Activated CD4-positive, alpha-beta memory T cell treated with anti-CD3 and anti-CD28 coated beads, Interleukin-2, amount 10 ng/mL, durations not matched to agents 7 days and 5 days (primary cell): ENCODE measurements at regions not wholly inside any gene's neighbourhood (a gene's known extent, or its start where the extent isn't known, plus 50 kb on each side); places are given as distances from the start of the nearest gene placed in this dataset.
"Not testable (repeated sequence)": the region's sequence is repeated elsewhere in the genome, so short reads cannot be mapped to it uniquely, and the experiment has no call there.

Experiments
- CTCF ChIA-PET: fragments of 350-600 bp; sonication (Branson Sonifier 250); formaldehyde crosslinking; loops from one replicate; lab custom pipeline; 2021; ENCODE audit warnings: antibody characterized with exemption, inconsistent platforms; lab: Charles Lee
- POLR2A ChIA-PET: fragments of 350-600 bp; sonication (Branson Sonifier 250); formaldehyde crosslinking; loops from one replicate; lab custom pipeline; 2021; ENCODE audit warnings: antibody characterized with exemption; lab: Charles Lee
- DNase-seq: peaks from one replicate; pipeline ENCODE4 v3.0.0-alpha.2; 2020
- H3K27ac Mint-ChIP-seq: one replicate; pipeline ENCODE4 v1.8.0; 2021; ENCODE audit warnings: mild to moderate bottlenecking, mixed read lengths
- H3K27me3 Mint-ChIP-seq: one replicate; pipeline ENCODE4 v1.8.0; 2021; ENCODE audit warnings: mixed read lengths
- H3K36me3 Mint-ChIP-seq: one replicate; pipeline ENCODE4 v1.8.0; 2021; ENCODE audit warnings: low read depth, mixed read lengths
- H3K4me1 Mint-ChIP-seq: one replicate; pipeline ENCODE4 v1.8.0; 2021; ENCODE audit warnings: mixed read lengths
- H3K4me3 Mint-ChIP-seq: one replicate; pipeline ENCODE4 v1.8.0; 2021; ENCODE audit warnings: mild to moderate bottlenecking, mixed read lengths
- H3K9me3 Mint-ChIP-seq: one replicate; pipeline ENCODE4 v1.8.0; 2021; ENCODE audit warnings: mixed read lengths

GRCh38 chr9:25045469-25045868 lies 499.8 kb upstream of the IZUMO3 start:
- H3K36me3 Mint-ChIP-seq, CTCF ChIA-PET: not testable (repeated sequence)

DNA sequence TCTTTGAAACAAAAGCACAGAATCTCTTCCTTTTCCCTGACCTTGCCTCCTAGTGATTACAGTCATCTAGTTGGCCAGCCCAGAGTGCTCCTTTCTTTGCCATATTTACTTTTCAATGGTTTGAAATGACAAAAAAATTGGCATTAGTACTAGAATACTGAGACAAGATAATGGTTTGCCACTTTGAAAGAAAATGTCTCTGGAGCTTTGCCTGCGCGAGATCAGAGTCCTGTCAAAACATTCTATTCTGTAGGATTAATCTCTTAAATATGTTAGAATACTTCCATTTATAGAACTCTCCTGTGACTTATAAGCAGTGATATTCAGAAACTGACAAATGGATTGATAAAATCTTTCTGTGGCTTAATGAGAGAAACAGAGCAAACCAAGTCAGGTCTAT lies 484.0 kb upstream of the IZUMO3 start:
- peaks cover 15% of the 10 kb centered on the region for H3K9me3 Mint-ChIP-seq
- H3K27ac Mint-ChIP-seq = no peak overlapping the region
- ChIA-PET POLR2A (no interaction called here), CTCF (no interaction called here)
- H3K27me3 Mint-ChIP-seq = no peaks in the 10 kb centered on the region
- H3K36me3 Mint-ChIP-seq = no peaks in the 10 kb centered on the region
- no peaks in the 10 kb centered on the region for H3K4me1 Mint-ChIP-seq
- DNase-seq = no peak
- H3K4me3 Mint-ChIP-seq = no peak overlapping the region

More at GRCh38 chr9:25045469-25045868, 499.8 kb upstream of the IZUMO3 start:
- H3K4me3 Mint-ChIP-seq, H3K9me3 Mint-ChIP-seq, H3K4me1 Mint-ChIP-seq, H3K27me3 Mint-ChIP-seq, POLR2A ChIA-PET, DNase-seq, H3K27ac Mint-ChIP-seq: not testable (repeated sequence)

- ChIA-PET POLR2A (no interaction called here), CTCF (no interaction called here)
- H3K27me3 Mint-ChIP-seq = no peaks in the 10 kb centered on the region
- peaks cover 26% of the 10 kb centered on the region for H3K9me3 Mint-ChIP-seq
- H3K27ac Mint-ChIP-seq = no peak overlapping the region
- no peaks in the 10 kb centered on the region for H3K36me3 Mint-ChIP-seq
- DNase-seq = no peak
- no peak overlapping the region for H3K4me3 Mint-ChIP-seq
- no peaks in the 10 kb centered on the region for H3K4me1 Mint-ChIP-seq
These were observed 480.0 kb upstream of the IZUMO3 start for GRCh38 chr9:25025686-25026085.

DNA sequence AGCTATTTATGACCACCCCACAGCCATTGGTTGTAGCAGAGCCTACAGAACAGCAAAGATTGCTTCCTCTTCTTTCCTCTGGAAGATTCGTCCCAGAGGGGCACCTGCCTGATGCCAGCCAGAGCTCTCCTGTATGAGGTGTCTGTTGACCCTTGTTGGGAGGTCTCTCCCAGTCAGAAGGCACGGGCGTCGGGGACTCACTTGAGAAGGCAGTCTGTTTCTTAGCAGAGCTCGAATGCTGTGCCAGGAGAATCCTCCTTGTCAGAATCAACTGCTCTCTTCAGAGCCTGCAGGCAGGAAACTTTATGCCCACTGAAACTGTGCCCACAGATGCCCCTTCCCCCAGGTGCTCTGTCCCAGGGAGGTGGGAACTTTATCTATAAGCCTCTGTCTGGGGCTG lies 479.5 kb upstream of the IZUMO3 start:
- no peaks in the 10 kb centered on the region for H3K4me1 Mint-ChIP-seq
- H3K4me3 Mint-ChIP-seq = no peak overlapping the region
- H3K36me3 Mint-ChIP-seq = no peaks in the 10 kb centered on the region
- H3K9me3 Mint-ChIP-seq = peaks cover 26% of the 10 kb centered on the region
- DNase-seq = no peak
- no peaks in the 10 kb centered on the region for H3K27me3 Mint-ChIP-seq
- no peak overlapping the region for H3K27ac Mint-ChIP-seq
- POLR2A ChIA-PET = no interaction called here
- CTCF ChIA-PET = no interaction called here

DNA sequence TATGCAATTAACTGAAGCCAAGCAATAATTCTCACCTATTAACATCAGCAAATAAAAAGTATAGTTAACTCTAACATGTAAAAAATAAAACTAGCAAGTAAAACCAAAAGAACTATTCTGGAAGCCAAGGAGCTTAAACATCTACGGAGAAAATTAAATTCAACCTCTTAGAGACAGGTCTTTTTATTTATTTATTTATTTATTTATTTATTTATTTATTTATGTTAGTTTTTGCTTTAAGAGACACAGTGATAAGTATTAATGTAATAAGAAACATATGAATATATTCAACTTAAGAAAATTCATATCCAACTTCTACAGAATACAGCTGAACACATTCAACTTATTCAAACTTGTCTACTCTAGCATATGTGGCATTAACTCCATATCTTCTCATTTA lies 472.1 kb upstream of the IZUMO3 start:
- CTCF ChIA-PET = no interaction called here
- Mint-ChIP-seq H3K27me3 (no peaks in the 10 kb centered on the region), H3K9me3 (peaks cover 14% of the 10 kb centered on the region)

DNA sequence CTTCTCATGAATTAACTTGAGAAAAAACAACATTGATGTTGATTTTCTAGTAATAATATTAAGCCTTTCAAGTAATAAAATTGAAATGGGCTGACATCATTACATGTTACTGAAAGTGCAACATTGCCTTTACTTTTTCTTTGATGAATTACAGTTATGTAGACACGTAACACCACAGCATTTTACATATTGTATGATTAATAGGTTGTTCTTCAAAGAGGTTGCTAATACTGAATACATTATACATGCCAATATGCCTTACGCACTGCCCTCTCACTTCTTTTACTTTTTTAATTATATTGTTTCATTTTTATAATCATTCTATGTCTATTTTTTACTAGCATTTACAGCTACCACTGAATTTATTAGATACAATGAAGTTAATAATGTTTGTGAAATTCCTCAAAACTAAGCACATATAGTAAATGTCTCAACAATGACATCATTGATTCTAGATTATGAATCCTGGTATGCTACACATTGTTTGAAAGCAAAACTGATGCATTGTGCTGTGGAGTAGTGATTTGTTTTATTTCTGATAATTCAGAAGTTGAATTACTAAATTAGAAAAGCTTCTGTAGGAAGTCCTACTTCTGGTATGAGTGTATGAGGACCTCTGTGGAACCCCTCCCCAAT lies 464.4 kb upstream of the IZUMO3 start:
- H3K36me3 Mint-ChIP-seq = no peaks in the 10 kb centered on the region
- no peaks in the 10 kb centered on the region for H3K9me3 Mint-ChIP-seq
- H3K27me3 Mint-ChIP-seq = no peaks in the 10 kb centered on the region
- H3K4me1 Mint-ChIP-seq = no peaks in the 10 kb centered on the region
- CTCF ChIA-PET = no interaction called here
- POLR2A ChIA-PET = no interaction called here
- H3K4me3 Mint-ChIP-seq = no peak overlapping the region
- H3K27ac Mint-ChIP-seq = no peak overlapping the region
- no peak for DNase-seq

More for the DNA sequence above, 472.1 kb upstream of the IZUMO3 start:
- POLR2A ChIA-PET = no interaction called here
- no peaks in the 10 kb centered on the region for H3K4me1 Mint-ChIP-seq
- no peak for DNase-seq
- no peak overlapping the region for H3K4me3 Mint-ChIP-seq
- no peaks in the 10 kb centered on the region for H3K36me3 Mint-ChIP-seq
- H3K27ac Mint-ChIP-seq = no peak overlapping the region

DNA sequence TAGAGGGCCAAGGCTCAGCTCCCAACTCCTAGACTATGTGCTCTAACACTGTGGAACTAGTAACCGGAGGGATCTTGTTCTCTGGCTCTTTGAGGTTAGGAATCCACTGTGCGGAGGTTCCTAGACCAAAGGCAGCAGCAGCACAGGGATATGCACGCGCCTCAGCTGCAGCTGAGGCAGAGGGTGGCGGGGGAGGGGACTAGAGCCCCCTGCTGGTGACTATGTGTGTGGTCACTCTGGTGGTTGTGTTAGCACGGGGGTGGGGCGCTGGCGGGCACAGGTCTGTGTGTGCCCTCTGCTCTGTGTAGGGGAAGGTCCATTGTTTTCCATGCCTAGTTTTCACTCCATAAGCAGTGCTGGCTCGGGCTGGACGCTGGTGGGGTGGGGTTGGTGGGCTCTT lies 458.0 kb upstream of the IZUMO3 start:
- H3K4me3 Mint-ChIP-seq = no peak overlapping the region
- POLR2A ChIA-PET = no interaction called here
- H3K4me1 Mint-ChIP-seq = no peaks in the 10 kb centered on the region
- no peaks in the 10 kb centered on the region for H3K36me3 Mint-ChIP-seq
- no peak for DNase-seq
- H3K9me3 Mint-ChIP-seq = peaks cover 15% of the 10 kb centered on the region
- no peak overlapping the region for H3K27ac Mint-ChIP-seq
- H3K27me3 Mint-ChIP-seq = no peaks in the 10 kb centered on the region
- CTCF ChIA-PET = no interaction called here

DNA sequence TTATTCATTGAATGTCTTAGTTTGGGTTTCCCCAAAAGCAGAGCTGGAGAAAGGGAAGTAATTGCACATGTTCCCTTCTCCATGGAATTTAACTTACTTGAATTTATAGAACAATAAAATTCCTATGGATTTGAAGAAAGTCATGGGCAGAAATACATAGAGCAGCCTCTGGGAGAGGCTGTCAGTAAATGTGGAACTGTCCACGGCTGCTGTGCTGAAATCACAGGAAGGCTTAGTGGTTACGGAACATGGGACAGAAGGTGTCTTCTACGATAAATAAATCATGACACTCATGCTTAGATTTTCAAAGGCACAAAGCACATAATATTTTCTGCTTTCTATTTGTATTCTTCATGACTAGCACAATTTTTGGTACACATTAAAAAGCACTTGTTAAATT lies 440.6 kb upstream of the IZUMO3 start:
- Mint-ChIP-seq H3K27me3 (no peaks in the 10 kb centered on the region), H3K27ac (no peak overlapping the region), H3K36me3 (no peaks in the 10 kb centered on the region), H3K4me3 (no peak overlapping the region), H3K4me1 (no peaks in the 10 kb centered on the region), H3K9me3 (peaks cover 10% of the 10 kb centered on the region)
- DNase-seq = no peak
- ChIA-PET POLR2A (no interaction called here), CTCF (no interaction called here)

- CTCF ChIA-PET, H3K27ac Mint-ChIP-seq, H3K27me3 Mint-ChIP-seq, H3K4me1 Mint-ChIP-seq, DNase-seq, POLR2A ChIA-PET, H3K36me3 Mint-ChIP-seq, H3K4me3 Mint-ChIP-seq: not testable (repeated sequence)
- H3K9me3 Mint-ChIP-seq = peaks cover 17% of the 10 kb centered on the region
These were observed 425.1 kb upstream of the IZUMO3 start for GRCh38 chr9:24970780-24971179.

DNA sequence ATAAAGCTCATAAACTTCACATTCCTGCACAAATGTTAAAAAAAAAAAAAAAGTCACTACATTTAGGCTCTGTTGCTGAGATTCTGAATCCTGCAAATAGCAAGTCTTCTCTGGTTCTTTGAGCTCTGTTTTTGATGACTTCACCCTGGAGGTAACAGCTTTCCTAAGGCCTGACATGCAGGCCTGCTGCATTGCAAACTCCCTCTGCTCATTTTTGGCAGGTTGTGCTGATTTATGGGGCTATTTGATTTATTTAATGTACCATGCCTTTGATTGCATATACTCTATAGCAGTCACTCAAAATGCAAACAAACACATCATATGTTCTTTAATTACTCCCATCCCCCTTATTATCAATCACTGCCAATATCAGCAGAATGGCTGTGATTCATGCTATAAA lies 416.1 kb upstream of the IZUMO3 start:
- H3K36me3 Mint-ChIP-seq = no peaks in the 10 kb centered on the region
- H3K4me1 Mint-ChIP-seq = no peaks in the 10 kb centered on the region
- no peak for DNase-seq
- ChIA-PET CTCF (no interaction called here), POLR2A (no interaction called here)
- peaks cover 7% of the 10 kb centered on the region for H3K9me3 Mint-ChIP-seq
- H3K27ac Mint-ChIP-seq = no peak overlapping the region
- H3K27me3 Mint-ChIP-seq = no peaks in the 10 kb centered on the region
- H3K4me3 Mint-ChIP-seq = no peak overlapping the region

- no peak for DNase-seq
- Mint-ChIP-seq H3K4me3 (no peak overlapping the region), H3K4me1 (no peaks in the 10 kb centered on the region), H3K27ac (no peak overlapping the region), H3K27me3 (no peaks in the 10 kb centered on the region), H3K36me3 (no peaks in the 10 kb centered on the region), H3K9me3 (peaks cover 9% of the 10 kb centered on the region)
- ChIA-PET POLR2A (no interaction called here), CTCF (no interaction called here)
These were observed 407.4 kb upstream of the IZUMO3 start for GRCh38 chr9:24953070-24953469.

DNA sequence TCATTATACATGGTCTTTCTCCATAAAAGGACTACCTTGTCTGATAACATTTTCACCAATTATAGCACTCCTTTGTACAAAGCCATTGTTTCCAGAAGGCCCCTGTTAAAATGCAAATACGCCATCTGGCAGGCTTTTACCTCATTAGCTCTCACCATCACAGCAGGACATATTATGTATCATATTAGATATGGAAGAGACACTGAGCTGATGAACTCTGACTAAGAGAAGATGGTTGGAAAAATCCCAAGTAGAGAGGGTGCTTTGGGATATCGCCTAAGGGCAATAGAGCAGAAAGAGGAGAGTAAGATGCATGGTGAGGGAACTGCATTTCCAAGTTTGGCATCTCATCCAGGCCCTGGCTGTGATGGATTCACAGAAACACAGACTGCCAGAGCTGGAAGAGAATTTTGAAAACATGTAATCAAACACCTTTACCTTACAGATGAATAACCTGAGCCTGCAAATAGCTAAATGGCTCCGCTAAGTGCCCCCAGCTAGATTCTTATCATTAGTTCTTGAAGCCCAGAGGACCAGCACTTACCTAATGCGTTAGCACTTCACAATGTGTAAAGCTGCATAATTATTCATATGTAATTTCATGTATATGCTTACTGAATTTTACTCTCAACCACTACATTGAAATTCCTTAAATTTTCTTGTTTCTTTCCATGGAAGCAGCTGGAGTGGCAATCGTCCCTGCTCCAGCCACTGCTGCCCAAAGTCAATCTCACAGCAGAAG lies 393.6 kb upstream of the IZUMO3 start:
- CTCF ChIA-PET = no interaction called here
- POLR2A ChIA-PET = no interaction called here

DNA sequence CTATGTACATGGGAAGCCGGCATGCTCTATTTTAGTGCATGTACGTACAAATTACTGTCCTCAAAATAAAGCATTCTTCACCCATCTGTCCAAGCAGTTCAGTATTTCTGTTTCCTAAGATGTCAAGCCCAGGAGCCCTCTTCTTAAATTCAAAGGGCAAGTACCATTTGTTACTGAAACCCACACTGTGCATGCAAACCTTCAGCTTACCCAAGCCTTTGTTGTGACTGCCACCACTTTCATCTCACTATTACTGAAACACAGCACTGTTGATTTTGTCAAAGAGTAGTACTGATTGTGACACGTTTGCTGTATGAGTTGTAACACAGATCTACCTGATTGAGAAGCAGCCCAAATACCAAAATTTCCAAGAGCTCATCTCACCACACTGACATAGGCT lies 390.4 kb upstream of the IZUMO3 start:
- CTCF ChIA-PET = no interaction called here
- H3K27ac Mint-ChIP-seq = no peak overlapping the region

More for the DNA sequence above, 393.6 kb upstream of the IZUMO3 start:
- H3K36me3 Mint-ChIP-seq = no peaks in the 10 kb centered on the region
- H3K9me3 Mint-ChIP-seq = peaks cover 16% of the 10 kb centered on the region
- H3K4me3 Mint-ChIP-seq = no peak overlapping the region
- H3K27ac Mint-ChIP-seq = no peak overlapping the region
- DNase-seq = no peak
- no peaks in the 10 kb centered on the region for H3K27me3 Mint-ChIP-seq
- no peaks in the 10 kb centered on the region for H3K4me1 Mint-ChIP-seq

GRCh38 chr9:24932785-24933184 lies 387.1 kb upstream of the IZUMO3 start:
- Mint-ChIP-seq H3K4me1 (no peaks in the 10 kb centered on the region), H3K36me3 (no peaks in the 10 kb centered on the region), H3K27me3 (no peaks in the 10 kb centered on the region), H3K27ac (no peak overlapping the region), H3K4me3 (no peak overlapping the region), H3K9me3 (peaks cover 5% of the 10 kb centered on the region)
- ChIA-PET POLR2A (no interaction called here), CTCF (no interaction called here)
- DNase-seq = no peak

More for the DNA sequence above, 390.4 kb upstream of the IZUMO3 start:
- DNase-seq = no peak
- H3K4me1 Mint-ChIP-seq = no peaks in the 10 kb centered on the region
- no peak overlapping the region for H3K4me3 Mint-ChIP-seq
- H3K9me3 Mint-ChIP-seq = peaks cover 11% of the 10 kb centered on the region
- POLR2A ChIA-PET = no interaction called here
- no peaks in the 10 kb centered on the region for H3K27me3 Mint-ChIP-seq
- H3K36me3 Mint-ChIP-seq = no peaks in the 10 kb centered on the region
